ENCODE measurements at regions not wholly inside any gene's neighbourhood (a gene's known extent, or its start where the extent isn't known, plus 50 kb on each side); places are given as distances from the start of the nearest gene placed in this dataset.

DNA sequence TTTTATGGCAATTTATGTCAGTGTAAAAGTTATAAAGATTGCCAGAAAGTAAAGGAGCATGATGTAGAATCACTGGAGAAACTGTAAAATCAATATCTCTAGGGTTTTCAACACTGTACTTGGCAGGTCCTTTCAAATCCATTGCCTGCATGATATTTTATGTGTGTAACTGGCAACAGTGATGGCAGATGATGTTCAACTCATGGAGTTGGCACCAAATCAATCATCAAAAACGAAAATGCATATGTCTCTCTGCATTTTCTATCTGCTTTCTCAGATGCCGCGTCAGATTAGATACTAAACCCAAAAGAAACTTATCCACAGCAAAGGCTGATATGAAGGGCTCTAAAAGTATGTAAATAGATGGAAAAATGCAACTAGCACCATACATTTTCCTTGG, 1395.5 kb upstream of the PIK3C3 start:
- TF ChIP-seq, protein P1, sequence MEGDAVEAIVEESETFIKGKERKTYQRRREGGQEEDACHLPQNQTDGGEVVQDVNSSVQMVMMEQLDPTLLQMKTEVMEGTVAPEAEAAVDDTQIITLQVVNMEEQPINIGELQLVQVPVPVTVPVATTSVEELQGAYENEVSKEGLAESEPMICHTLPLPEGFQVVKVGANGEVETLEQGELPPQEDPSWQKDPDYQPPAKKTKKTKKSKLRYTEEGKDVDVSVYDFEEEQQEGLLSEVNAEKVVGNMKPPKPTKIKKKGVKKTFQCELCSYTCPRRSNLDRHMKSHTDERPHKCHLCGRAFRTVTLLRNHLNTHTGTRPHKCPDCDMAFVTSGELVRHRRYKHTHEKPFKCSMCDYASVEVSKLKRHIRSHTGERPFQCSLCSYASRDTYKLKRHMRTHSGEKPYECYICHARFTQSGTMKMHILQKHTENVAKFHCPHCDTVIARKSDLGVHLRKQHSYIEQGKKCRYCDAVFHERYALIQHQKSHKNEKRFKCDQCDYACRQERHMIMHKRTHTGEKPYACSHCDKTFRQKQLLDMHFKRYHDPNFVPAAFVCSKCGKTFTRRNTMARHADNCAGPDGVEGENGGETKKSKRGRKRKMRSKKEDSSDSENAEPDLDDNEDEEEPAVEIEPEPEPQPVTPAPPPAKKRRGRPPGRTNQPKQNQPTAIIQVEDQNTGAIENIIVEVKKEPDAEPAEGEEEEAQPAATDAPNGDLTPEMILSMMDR (IDR thresholded peaks at IDR 0.05; ENCODE audit: low read depth, low read length, poor library complexity, severe bottlenecking): no peak
- no peak for TF ChIP-seq EZH2phosphoT487 (IDR thresholded peaks at IDR 0.05; ENCODE audit: borderline replicate concordance, low read length)

Data from DOHH2 (cell line).